NCI-H748 (cell line): ENCODE measurements at regions not wholly inside any gene's neighbourhood (a gene's known extent, or its start where the extent isn't known, plus 50 kb on each side); places are given as distances from the start of the nearest gene placed in this dataset.
"Not testable (repeated sequence)": the region's sequence is repeated elsewhere in the genome, so short reads cannot be mapped to it uniquely, and the experiment has no call there.

Source experiments
- DNase-seq: peaks from one replicate; lab custom pipeline; 2025; ENCODE audit not compliant: unreplicated experiment; lab: John Stamatoyannopoulos, UW

- no peak for DNase-seq
These were observed 51.1 kb upstream of the ROPN1 start for GRCh38 chr3:124043023-124043422.

- peak; percentile 6 for DNase-seq
These were observed 53.0 kb upstream of the ROPN1 start for GRCh38 chr3:124044956-124045355.

GRCh38 chr3:124048967-124049798 is 57.3 kb upstream of the ROPN1 start:
- no peak for DNase-seq

GRCh38 chr3:124051636-124052035 is 59.7 kb upstream of the ROPN1 start:
- DNase-seq = no peak

- peak; percentile 58 for DNase-seq
These were observed 61.9 kb upstream of the ROPN1 start for GRCh38 chr3:124053871-124054270.

- DNase-seq = no peak
These were observed 64.9 kb upstream of the ROPN1 start for GRCh38 chr3:124056846-124057245.

- no peak for DNase-seq
These were observed 65.5 kb upstream of the ROPN1 start for GRCh38 chr3:124057420-124057819.

GRCh38 chr3:124059580-124059979 is 67.7 kb upstream of the ROPN1 start:
- no peak for DNase-seq

- DNase-seq = no peak
These were observed 71.4 kb upstream of the ROPN1 start for GRCh38 chr3:124063197-124063909.

GRCh38 chr3:124064050-124064449 is 72.1 kb upstream of the ROPN1 start:
- DNase-seq = no peak

- not testable (repeated sequence) for DNase-seq
These were observed 74.6 kb upstream of the ROPN1 start for GRCh38 chr3:124066543-124066942.

- DNase-seq = not testable (repeated sequence)
These were observed 77.8 kb upstream of the ROPN1 start for GRCh38 chr3:124069706-124070105.

- not testable (repeated sequence) for DNase-seq
These were observed 83.2 kb upstream of the ROPN1 start for GRCh38 chr3:124075090-124075489.

- DNase-seq = no peak
These were observed 83.8 kb upstream of the ROPN1 start for GRCh38 chr3:124075753-124076152.

- DNase-seq = no peak
These were observed 84.3 kb upstream of the ROPN1 start for GRCh38 chr3:124076235-124076634.

- DNase-seq = peak; percentile 52
These were observed 87.3 kb upstream of the ROPN1 start for GRCh38 chr3:124078953-124079911.

- no peak for DNase-seq
These were observed 88.0 kb upstream of the ROPN1 start for GRCh38 chr3:124079912-124080276.

GRCh38 chr3:124082343-124082742 is 90.4 kb upstream of the ROPN1 start:
- DNase-seq = no peak

GRCh38 chr3:124084022-124084881 is 92.3 kb upstream of the ROPN1 start:
- DNase-seq = no peak

GRCh38 chr3:124088801-124089200 is 96.9 kb upstream of the ROPN1 start:
- no peak for DNase-seq
